ENCODE measurements at regions not wholly inside any gene's neighbourhood (a gene's known extent, or its start where the extent isn't known, plus 50 kb on each side); places are given as distances from the start of the nearest gene placed in this dataset.

DNA sequence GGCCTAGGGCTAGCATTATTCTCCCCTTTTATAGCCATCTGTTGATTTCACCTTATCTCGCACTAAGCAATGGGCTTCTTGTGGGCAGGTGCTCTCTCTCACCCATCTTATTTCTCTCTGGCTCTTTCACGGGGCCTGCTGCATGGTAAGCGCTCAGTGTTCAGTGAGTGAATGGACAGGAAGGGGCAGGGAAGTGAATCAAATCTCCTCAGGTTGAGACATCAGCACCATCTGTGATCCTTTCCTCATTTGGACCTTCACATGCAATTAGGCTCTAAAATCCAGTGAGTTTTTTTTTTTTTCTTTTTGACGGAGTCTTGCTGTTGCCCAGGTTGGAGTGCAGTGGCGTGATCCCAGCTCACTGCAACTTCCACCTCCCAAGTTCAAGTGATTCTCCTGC, 76.5 kb upstream of the EZR start (continued):
- TF ChIP-seq JUN (IDR thresholded peaks at IDR 0.05; ENCODE audit: low read depth, low read length) (no peak), RNF2 (IDR thresholded peaks at IDR 0.05; ENCODE audit: borderline replicate concordance, low read depth, low read length, missing control alignments, poor library complexity, severe bottlenecking) (no peak), SAP30 (IDR thresholded peaks at IDR 0.05; ENCODE audit: insufficient read depth, insufficient replicate concordance, low read length) (no peak)

All from H1 (cell line).